Breast epithelium (tissue), 4 donors: ENCODE measurements at regions not wholly inside any gene's neighbourhood (a gene's known extent, or its start where the extent isn't known, plus 50 kb on each side); places are given as distances from the start of the nearest gene placed in this dataset.

Experiments
- DNase-seq, 2 donors: peaks; one replicate each; pipeline ENCODE4 v3.0.0-alpha.2; 2019; ENCODE audit warnings: low spot score in 2 of 2
- H3K27ac ChIP-seq, 2 donors: fragments of 200-600 bp; sonication (generic) in 1 of 2; one replicate each; pipeline ENCODE4 v1.5.1; 2016 to 2019; ENCODE audit warnings: mild to moderate bottlenecking in 1 of 2
- H3K27me3 ChIP-seq, 2 donors: fragments of 200-600 bp; sonication (generic) in 1 of 2; one replicate each; pipeline versions ENCODE4 v1.5.1 to v1.6.0; 2017 to 2019; ENCODE audit warnings: control low read depth in 1 of 2, mild to moderate bottlenecking in 1 of 2
- H3K36me3 ChIP-seq: fragments of 200-600 bp; one replicate; pipeline ENCODE4 v1.5.1; 2019
- H3K4me1 ChIP-seq, 2 donors: fragments of 200-600 bp; sonication (generic); one replicate each; pipeline ENCODE4 v1.5.1; 2016 to 2019; ENCODE audit warnings: control low read depth in 1 of 2
- H3K4me3 ChIP-seq, 3 donors: fragments of 200-600 bp; sonication (generic); 1 replicate in 2 of 3; 2 replicates in 1 of 3; pipeline ENCODE4 v1.5.1; 2016 to 2019; ENCODE audit warnings: mild to moderate bottlenecking in 3 of 3, moderate library complexity in 2 of 3
- H3K9me3 ChIP-seq, 2 donors: fragments of 200-600 bp; sonication (generic) in 1 of 2; one replicate each; pipeline ENCODE4 v1.5.1; 2016 to 2019; ENCODE audit warnings: control low read depth in 1 of 2
- POLR2A ChIP-seq: fragments of 450-650 bp; IDR thresholded peaks from one replicate; pipeline ENCODE4 v1.6.1; 2016; ENCODE audit warnings: antibody characterized with exemption, mild to moderate bottlenecking, moderate library complexity
- POLR2AphosphoS5 ChIP-seq, 3 donors: sonication (generic); formaldehyde crosslinking; IDR thresholded peaks; one replicate each; pipeline ENCODE4 v1.6.1; 2017; ENCODE audit warnings: antibody characterized with exemption in 3 of 3
- intact Hi-C: fragments of 100-400 bp; cut with DNase I; formaldehyde crosslinking; loops from one replicate; pipeline ENCODE4 v1.15.1; 2023; ENCODE audit warnings: low total_unique reads
- TF ChIP-seq, protein P1 (sequence below), 3 donors: fragments of 450-650 bp; IDR thresholded peaks; one replicate each; pipeline ENCODE4 v1.5.1; 2016 to 2017; ENCODE audit warnings: antibody characterized with exemption in 3 of 3, mild to moderate bottlenecking in 3 of 3, moderate library complexity in 3 of 3

DNA sequence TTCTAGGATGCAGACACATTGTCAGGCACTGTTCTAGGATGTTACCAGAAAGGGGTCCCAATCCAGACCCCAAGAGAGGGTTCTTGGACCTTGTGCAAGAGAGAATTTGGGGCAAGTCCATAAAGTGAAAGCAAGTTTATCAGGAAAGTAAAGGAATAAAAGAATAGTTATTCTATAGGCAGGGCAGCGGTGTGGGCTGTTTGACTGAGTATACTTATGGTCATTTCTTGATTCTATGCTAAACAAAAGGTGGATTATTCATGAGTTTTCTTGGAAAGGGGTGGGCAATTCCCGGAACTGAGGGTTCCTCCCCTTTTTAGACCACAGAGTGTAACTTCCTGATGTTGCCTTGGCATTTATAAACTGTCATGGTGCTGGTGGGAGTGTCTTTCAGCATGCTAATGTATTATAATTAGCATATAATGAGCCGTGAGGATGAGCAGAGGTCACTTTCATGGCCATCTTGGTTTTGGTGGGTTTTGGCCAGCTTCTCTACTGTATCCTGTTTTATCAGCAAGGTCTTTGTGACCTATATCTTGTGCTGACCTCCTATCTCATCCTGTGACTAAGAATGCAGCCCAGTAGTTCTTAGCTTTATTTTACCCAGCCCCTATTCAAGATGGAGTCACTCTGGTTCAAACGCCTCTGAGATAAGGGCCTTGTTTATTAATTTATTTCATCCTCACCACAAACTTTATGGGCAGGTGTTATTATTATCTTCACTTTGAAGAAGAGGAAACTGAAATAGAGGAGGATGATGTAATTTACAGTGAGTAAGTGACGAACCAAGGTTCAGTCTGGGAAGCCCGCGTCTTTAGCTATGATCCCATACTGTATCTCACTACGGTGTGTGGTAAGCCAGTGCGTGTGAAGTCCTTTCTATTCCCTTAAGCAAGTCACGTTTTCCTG is 186.0 kb upstream of the KLF4 start:
- H3K27ac ChIP-seq = no peak overlapping the region
- no peak for DNase-seq
- no peaks in the 10 kb centered on the region for H3K36me3 ChIP-seq
- TF ChIP-seq, protein P1, sequence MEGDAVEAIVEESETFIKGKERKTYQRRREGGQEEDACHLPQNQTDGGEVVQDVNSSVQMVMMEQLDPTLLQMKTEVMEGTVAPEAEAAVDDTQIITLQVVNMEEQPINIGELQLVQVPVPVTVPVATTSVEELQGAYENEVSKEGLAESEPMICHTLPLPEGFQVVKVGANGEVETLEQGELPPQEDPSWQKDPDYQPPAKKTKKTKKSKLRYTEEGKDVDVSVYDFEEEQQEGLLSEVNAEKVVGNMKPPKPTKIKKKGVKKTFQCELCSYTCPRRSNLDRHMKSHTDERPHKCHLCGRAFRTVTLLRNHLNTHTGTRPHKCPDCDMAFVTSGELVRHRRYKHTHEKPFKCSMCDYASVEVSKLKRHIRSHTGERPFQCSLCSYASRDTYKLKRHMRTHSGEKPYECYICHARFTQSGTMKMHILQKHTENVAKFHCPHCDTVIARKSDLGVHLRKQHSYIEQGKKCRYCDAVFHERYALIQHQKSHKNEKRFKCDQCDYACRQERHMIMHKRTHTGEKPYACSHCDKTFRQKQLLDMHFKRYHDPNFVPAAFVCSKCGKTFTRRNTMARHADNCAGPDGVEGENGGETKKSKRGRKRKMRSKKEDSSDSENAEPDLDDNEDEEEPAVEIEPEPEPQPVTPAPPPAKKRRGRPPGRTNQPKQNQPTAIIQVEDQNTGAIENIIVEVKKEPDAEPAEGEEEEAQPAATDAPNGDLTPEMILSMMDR (IDR thresholded peaks at IDR 0.05) = no peak
- TF ChIP-seq POLR2A (no peak), POLR2AphosphoS5 (IDR thresholded peaks at IDR 0.05) (no peak)
- no peaks in the 10 kb centered on the region for H3K4me1 ChIP-seq
- H3K4me3 ChIP-seq = no peak overlapping the region
- intact Hi-C loops = no loop called here
- H3K27me3 ChIP-seq = no peaks in the 10 kb centered on the region
- no peaks in the 10 kb centered on the region for H3K9me3 ChIP-seq

DNA sequence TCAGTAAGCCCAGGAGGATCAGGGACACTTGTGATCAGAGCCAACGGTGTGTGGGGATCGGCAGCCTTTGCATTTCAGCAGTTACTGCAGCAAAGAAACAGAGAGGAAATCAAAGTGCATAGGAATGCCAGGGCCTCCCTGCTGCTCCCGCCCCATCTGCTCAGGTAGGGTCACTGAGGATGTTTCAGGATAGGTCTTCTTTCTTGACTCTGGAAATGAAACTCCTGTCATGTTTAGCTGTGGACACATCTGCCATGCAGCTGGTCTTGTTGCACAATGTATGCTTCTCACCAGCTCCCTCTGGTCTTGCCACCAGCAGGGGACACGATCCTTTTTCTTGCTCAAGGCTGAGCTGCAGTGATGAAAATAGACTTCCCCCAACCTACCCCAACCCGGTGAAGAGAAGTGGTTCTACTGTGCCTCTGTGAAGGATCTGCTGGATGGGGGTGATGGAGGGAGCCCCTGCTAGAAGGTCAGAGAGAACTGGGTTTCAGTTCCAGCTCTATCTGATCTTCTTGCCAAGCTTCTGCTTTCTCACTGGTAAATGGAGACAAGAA is 185.2 kb upstream of the KLF4 start:
- intact Hi-C loops = no loop called here
- H3K27ac ChIP-seq = no peak overlapping the region
- DNase-seq = no peak

DNA sequence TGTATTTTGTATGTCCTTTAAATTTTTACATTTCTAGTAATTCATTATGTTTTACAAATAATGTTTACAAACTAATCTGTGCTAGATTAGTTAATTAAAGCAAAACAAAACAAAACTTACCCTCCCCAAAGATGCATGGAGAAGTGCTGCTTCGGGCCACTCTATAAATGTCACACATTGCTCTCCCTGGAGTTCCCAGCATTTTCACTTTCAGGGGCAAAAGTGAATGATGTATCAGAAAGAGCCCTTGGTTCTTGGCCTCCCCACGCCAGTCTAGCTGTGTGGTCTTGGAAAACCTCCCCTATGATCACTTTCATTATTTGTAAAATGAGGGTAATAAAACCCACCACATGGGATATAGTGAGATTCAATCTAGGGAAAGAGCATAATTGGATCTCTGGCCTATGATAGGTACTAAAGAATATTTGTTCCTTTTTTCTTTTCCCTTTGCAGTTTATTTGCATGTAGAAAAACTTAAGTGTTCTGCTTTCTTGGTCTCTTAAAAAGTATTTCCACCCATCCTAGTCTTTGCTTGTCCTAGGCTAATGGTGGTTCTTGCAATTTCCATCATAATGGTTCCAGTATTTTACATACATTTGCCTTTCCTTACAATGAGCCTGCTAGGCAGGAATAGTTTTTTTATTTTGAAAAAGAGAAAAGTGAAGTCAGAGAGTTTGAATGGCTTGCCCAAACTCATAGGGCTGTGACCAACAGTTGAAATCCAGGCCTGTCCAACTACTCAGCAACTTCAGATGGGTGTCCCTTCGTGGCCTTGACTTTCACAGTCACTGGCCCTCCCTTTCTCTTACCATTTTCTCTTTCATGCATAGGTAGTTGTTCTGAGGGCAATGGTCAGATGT is 184.5 kb upstream of the KLF4 start:
- intact Hi-C loops = no loop called here
- H3K4me3 ChIP-seq = no peak overlapping the region
- TF ChIP-seq POLR2A (no peak), POLR2AphosphoS5 (IDR thresholded peaks at IDR 0.05) (no peak)
- TF ChIP-seq, protein P1 (IDR thresholded peaks at IDR 0.05) = no peak
- H3K4me1 ChIP-seq = no peaks in the 10 kb centered on the region
- no peak overlapping the region for H3K27ac ChIP-seq
- no peaks in the 10 kb centered on the region for H3K36me3 ChIP-seq
- H3K27me3 ChIP-seq = no peaks in the 10 kb centered on the region
- no peaks in the 10 kb centered on the region for H3K9me3 ChIP-seq
- DNase-seq = no peak

More for the DNA sequence above, 185.2 kb upstream of the KLF4 start:
- H3K4me1 ChIP-seq = no peaks in the 10 kb centered on the region
- peak in 1 of 3 donors; percentile 38 for TF ChIP-seq POLR2AphosphoS5 (IDR thresholded peaks at IDR 0.05)
- TF ChIP-seq POLR2A = no peak
- no peaks in the 10 kb centered on the region for H3K36me3 ChIP-seq
- H3K9me3 ChIP-seq = no peaks in the 10 kb centered on the region
- H3K27me3 ChIP-seq = no peaks in the 10 kb centered on the region
- no peak overlapping the region for H3K4me3 ChIP-seq

DNA sequence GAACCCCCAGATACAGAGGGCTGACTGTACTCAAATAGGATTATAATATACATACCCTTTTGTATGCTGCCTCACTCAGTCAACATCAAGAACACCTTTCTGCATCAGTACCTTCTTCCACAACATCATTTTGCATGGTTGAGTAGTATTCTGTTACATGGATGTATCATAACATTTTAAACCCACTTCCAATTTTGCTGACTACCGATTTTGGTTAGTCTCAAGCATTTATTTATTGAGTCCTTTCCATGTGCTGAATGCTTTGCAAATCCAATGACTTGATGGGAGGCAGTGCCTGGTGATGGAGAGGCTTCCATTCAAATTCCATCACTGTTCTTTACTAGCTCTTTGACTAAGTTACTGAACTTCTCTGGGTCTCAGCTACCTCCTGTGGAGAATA is 182.0 kb upstream of the KLF4 start:
- H3K4me3 ChIP-seq = no peak overlapping the region
- H3K27ac ChIP-seq = no peak overlapping the region
- H3K9me3 ChIP-seq = no peaks in the 10 kb centered on the region
- no peak for DNase-seq
- no peaks in the 10 kb centered on the region for H3K27me3 ChIP-seq
- intact Hi-C loops = no loop called here
- H3K4me1 ChIP-seq = no peaks in the 10 kb centered on the region
- H3K36me3 ChIP-seq = no peaks in the 10 kb centered on the region
- TF ChIP-seq POLR2AphosphoS5 (IDR thresholded peaks at IDR 0.05) (no peak), POLR2A (no peak)
- TF ChIP-seq, protein P1 (IDR thresholded peaks at IDR 0.05) = no peak

GRCh38 chr9:107669422-107669821 is 179.9 kb upstream of the KLF4 start:
- TF ChIP-seq POLR2AphosphoS5 (IDR thresholded peaks at IDR 0.05) (no peak), POLR2A (no peak)
- TF ChIP-seq, protein P1 (IDR thresholded peaks at IDR 0.05) = no peak
- H3K27ac ChIP-seq = no peak overlapping the region
- H3K36me3 ChIP-seq = no peaks in the 10 kb centered on the region
- H3K4me1 ChIP-seq = no peaks in the 10 kb centered on the region
- intact Hi-C loops = no loop called here
- DNase-seq = no peak
- H3K9me3 ChIP-seq = no peaks in the 10 kb centered on the region
- no peaks in the 10 kb centered on the region for H3K27me3 ChIP-seq
- no peak overlapping the region for H3K4me3 ChIP-seq
